Stimulated activated CD4-positive, alpha-beta T cell treated with anti-CD3 and anti-CD28 coated beads, Interleukin-2, amount 100 ng/mL, for 48 hours (primary cell): ENCODE measurements at regions not wholly inside any gene's neighbourhood (a gene's known extent, or its start where the extent isn't known, plus 50 kb on each side); places are given as distances from the start of the nearest gene placed in this dataset.

Experiments used
- DNase-seq, 2 donors: peaks; one replicate each; pipeline ENCODE4 v3.0.0-alpha.2; 2020

DNA sequence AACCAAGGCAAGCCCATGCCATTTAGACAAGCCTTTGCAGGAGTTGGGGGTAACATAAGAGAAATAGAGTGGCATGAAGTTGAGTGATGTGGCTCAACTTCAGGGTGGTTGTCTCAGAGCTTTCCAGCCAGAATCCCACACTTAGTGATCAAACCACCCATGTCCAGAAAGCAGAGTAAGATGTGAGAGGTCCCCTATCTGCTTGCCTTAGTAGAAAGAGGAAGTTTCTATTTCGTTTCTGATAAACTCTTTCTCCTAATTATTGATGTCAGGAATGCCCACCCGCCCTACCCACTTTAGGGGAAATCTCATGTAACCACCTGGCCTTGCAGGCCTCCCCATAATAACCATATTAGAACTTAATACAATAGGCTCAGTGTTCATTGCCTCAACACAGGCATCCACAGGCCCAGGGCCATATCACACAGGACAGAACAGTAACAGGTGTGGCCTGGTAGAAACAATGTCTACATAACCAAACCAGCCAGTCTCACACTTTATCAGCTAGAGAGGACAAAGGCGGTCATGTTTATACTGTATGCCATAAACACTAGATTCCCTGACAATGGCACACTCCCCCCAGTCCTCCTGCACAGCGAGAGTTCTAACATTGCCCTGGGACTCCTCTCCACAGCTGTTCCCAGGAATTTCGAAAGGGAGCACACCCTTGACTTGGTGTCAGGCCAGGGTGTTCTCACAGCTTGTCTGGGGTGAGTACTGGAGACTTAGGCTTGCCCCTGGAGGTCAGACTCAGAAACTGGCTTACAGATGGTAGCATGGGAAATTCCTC, 364.4 kb downstream of the CXCL12 start:
- DNase-seq, result no peak

DNA sequence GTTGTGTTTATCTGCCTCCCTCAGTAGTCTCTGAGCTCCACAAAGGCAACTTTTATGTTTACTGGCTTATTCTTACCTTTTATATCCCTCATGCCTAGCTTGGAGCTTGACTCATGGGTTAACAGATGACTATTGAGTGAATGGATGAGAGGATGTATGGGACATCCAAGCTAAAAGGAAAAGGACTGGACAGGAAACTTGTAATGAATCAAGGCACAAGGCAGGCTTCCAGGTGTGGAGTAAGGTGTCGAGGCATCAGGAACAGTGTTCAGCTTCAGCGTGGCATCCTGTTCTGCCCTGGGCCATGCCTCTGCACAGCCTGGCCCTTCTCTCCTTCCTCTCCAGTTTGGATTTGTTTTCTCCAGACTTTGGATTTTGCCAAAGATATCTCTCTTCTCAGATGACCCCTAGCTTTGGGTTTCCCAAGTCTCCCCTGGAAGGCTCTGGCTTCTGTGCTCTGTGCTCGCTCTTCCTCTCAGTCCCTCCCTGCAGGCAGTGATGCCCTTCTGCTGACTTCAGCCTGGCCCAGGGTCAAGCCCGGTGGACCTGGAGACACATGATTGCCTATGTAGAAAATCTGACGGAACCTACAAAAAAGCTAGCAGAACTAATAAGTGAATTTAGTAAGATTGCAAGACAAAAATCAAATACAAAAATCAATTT, 367.3 kb downstream of the CXCL12 start:
- DNase-seq, result no peak

DNA sequence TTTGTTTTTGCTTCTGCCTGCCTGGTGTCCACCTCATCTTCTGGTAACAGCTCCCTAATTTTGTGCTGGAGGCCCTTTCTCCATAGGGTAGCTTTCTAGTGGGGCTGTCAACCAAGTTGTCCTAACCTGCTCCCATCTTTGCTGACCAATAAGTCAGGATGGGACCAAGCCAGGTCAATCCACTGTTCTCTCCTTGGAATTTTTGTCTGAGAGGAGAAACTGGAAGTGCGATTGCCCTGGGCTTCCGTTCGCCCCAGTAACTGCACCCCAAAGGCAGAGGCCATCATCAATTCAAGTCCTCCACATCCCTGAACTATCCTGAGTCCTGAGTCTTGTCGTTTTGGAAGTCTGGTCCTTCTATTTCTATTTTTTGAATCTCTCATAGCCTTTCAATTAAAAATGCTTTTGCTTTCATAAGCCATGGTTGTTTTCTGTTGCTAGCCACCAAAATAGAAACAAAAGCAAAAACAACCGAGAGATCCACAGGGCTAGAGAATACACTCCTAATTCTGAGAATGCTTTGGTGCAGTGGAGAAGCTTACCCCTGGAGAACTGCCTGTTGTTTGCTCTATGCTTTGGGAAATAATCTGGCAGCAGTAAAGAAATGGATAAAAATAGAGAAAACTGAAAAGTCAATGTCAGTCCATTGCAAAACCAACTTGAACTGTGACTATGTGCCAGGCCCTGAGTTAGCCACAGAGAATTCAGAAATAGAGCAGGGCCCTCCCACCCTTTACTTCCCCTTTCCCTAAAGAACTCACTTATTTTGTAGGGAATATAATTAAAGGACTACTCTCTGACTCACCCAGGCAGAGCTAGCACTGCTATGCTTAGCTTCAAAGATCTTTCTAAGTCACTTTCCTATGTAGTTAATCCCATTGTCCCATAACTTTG, 368.1 kb downstream of the CXCL12 start:
- DNase-seq, result no peak

DNA sequence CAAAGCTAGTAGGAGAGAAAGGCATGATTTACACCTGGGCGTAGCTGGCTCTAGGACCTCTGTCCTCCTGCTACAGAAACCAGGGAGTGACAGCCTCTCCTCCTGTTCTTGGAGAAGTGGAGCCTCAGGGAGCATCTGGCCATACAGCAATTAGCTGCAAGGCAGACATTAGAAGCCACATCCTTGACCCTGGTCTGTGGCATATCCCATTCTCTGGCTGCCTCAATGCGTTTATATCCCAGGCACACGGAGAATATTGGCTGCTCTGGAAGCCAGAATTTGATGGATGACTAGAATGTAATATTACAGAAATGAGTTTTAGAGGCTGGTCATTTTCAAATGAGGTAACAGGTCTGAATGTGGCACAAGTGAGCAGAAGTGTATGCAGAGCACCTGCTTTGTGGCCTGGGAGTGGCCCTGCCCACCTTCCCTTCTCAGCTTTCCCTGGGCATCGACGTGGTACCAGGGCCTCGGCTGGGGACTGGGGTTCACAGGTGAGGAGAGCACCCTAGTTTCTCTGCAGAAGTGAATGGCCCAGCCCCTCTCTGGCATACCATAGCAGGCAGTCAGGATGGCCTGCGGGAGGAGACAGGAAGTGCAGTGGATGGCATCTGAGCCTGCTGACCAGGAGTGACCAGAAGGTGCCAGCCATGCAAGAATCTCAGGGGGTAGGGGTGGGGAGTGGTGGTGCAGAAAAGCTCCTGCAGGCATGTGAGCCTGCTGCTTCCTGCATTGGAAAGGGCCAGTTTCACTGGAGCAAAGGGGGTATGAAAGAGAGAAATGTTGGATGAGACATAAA, 367.2 kb upstream of the ZNF32 start:
- DNase-seq, result no peak

DNA sequence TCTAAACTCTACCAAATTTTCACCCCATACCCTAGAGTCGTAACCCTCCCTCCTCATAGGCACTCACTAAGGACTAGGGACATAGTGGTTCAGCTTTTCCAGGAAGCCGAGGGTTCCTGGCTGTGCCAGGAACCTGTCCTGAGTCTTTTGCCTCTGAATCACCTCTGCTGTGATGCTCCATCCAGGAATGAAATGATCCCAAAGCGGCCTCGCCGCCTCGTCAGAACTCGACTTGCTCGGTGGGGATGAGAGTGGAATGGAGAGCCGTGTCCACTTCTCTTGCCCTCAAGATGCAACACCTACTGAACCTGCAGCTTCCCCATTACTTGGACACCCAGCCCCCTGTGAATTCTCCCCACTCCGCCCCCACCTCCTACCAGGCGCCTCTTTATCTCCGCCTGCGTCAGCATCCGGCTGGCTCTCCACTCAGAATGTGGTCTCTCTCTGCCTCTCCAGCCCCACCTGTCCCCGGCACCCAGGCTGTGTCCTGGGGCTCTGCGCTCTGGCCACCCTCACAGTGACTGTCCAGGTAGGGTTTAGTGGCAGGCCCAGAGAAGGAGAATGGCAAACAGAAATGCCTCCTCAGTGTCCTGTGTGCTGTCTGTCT, 366.1 kb upstream of the ZNF32 start:
- no peak for DNase-seq

DNA sequence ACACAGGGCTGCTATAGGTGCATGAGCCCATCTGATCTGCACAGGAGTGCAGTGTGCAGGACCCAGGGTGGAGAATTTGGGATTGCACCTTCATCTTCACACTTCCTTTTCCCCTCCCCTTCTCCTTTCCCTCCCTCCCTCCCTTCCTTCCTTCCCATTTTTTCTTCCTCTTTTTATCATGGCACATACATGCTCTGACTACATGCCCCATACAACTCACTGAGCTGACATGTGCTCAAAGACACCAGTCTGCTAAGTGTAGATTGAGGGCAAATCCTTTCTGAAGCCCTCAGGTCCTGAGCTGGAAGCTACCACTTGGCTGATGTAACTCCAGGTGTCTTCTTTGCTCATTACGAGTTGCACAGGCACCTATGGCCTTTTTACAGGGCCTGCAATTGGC, 365.3 kb upstream of the ZNF32 start:
- no peak for DNase-seq

DNA sequence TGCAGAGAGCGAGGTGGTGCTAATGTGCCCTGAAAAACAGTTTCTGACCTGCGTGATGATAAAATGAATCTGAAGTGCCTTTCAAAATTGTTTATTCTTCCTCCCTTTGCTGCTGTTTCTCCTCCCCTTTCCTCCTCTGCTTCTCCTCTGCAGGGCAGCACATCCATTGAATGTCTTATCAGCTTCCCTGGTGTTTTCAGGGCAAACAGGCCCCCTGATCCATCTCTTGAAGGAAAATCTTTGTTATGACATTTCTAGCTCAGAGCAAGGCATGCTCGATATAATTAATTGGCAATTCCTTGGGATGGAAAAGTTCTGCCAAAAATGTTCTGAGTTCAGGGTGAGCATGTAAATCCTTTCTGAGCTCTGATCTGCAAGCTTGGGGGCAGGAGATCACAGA, 364.2 kb upstream of the ZNF32 start:
- no peak for DNase-seq

DNA sequence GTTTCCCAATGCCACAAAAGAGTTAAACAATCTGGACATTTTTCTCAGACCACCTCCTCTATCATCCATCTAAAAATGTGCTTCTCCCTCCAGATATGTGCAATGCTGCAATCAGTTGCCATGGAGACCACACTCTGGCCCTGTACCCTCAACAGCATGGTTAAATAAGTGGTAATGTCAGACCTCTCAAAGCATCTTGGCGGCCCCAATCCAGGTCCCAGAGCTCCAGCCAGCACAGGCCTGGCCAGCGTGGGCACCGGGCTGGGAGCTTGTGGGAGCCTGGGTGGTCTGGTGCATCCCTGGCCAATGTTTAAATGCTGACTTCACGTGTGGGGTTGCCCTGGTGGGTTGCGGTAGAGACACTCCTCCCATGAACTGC, 362.9 kb upstream of the ZNF32 start:
- DNase-seq, result no peak

DNA sequence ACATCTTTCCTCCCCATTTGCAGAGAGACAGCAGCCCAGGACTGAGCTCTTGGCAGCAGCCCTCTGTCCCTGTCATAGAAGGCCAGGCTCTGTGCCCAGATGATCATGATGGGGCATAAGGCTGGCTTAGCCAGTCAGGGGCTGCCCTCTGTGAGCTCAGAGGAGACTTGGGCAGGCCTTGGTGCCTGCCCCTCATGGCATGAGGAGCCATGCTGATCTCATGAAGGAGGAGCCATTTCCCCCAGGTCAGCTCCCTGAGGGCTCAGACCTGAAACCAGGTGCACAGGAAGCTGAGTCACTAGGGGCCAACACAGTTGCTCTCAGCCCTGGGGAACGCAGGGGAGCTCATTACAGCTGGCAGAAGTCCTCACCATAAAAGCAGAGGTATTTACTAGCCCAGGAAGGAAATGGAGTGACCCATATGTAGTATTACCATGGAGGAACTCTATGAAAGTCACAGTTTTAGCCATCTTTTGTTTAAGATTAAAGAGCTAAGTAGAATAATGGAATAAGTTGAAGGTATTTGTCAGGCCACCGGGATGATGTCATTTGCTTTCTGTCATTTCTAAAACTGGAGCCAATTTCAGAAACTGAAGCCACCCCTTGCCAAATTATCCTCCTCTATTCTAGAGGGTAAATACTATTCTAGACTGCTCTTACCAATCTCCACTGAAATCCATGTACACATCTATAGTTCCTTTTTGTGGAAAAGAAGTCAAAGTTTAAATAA, 362.4 kb upstream of the ZNF32 start:
- DNase-seq, result peak in 1 of 2 donors; percentile 9

DNA sequence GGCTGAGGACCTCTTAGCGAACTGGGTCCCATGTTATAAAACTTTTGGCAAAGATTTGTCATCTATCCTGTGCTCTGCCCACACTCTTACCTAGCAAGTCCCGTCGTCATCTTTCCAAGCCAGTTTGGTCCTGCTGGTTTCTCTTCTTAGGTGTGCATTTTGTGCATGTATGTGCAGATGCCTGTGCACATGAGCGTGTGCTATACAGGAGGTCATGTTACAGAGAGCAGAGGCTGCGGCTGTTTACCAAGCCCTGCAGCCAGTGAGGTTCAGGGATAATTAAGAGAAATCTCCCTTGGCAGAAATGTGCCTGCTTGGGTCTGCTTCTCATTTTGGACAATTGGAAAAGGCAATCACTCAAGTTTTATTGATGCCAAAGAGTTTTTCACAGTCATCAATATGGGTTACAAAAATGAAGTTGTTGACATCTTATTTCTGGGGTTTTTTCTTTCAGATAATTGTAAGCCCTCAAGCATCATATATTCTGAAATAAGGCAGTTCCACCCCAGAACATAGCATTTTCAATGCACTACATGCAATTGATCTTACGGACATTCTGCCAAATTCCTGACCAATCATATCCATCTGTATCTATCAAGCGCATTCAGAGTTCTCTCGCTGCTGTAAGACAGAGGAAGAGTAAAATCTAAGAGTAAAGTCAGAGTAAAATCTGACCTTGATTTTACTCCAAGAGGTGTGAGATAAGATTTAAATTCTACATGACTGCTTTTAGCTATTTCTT, 361.4 kb upstream of the ZNF32 start:
- no peak for DNase-seq

DNA sequence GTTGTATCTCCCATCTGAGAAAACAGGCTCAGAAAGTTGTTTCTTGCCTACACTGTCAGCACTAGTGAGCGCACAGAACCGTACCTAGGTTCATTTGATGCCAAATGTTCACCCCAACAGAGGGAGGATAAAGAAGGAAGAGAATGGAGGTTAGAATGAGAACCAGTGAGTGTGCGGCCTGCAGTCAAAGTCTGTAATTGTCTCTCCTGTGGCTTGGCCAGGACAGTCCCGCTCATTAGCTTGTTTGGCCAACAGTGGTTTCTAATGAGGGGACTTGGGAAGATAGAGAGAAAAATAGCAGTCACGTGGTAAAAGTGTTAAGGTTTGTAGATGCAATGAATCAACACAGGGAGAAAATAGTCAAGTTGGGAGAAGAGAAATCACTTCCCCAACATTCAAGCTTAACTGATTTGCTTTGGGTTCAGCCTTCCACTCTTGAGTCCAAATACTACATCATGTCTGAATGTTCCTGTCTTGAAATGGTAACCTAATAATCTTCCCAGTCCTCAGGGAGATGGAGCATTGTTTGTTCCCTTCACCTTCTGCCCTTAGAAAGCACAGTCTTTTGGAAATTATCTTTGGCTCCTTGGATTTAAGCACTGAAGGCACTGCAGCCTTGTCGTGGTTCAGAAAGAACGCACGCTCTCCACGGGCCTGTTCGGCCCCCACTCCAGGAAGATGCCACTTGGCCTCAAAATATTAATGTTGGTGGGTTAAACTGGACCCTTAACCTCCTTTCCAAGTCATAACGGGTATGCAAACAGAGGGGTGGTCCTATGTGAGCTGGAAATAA, 360.4 kb upstream of the ZNF32 start:
- no peak for DNase-seq

DNA sequence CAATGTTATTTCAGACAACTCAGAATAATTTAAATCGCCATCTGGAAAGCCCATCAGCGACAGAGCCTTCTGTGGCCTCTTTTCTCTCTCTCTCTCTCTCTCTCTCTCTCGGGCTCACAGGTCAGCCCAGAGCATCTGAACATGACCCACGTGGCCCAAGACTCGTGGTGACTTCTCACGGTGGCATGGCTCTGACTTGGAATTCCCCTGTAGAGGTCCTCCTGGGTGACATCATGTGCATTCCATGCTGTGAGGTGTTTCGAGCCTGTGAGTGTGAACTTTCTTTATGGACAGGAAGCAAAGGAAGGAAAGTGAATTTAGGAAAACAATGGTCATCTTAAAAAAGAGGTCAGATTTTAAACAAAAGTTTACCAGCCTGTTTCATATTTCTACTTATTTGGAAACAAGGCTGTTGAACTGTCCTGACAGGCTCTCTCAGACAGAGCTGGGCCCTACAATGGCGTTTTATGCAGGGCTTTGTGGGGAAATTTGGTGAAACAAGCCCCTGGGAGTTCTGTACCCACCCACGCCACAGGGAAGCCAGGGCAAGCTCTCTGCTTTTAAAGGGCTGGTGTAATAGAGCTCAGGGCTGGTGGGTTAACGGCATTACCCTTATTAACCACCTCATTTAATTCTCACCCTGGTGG, 359.7 kb upstream of the ZNF32 start:
- DNase-seq, result no peak

DNA sequence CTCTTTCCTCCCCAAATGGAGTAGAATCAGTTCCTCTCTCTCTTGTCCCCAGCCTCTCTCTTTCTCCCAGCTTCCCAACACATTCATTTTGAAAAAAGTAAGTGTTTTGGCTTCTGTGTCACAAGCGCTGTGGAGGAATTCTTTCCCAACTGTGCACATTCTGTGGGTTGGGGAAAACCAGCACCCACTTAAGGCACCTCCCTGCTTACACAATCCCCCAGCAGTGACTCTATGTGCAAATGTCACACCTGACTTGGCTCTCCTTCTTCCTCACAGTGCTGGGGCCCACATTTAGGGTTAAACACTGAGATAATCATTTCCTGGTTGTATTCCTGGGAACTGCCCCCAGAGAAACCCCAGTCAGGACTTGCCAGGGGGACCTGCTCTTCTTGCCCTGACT, 358.1 kb upstream of the ZNF32 start:
- DNase-seq, result no peak

DNA sequence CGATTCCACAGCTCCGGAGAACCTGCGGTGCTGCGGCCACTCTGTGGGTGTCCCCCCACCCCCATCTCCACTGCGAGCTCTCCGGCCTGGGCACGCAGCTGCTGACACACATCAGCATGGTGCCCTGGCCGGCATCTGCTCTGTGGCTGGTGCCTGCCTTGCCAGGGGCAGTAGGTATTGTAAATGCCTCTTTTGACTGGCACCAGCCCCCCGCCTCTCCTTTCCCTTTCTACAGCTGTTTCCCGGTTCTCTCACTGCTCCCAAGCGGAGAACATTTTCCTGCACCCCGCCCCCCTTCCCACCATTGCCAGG, 357.1 kb upstream of the ZNF32 start:
- no peak for DNase-seq

DNA sequence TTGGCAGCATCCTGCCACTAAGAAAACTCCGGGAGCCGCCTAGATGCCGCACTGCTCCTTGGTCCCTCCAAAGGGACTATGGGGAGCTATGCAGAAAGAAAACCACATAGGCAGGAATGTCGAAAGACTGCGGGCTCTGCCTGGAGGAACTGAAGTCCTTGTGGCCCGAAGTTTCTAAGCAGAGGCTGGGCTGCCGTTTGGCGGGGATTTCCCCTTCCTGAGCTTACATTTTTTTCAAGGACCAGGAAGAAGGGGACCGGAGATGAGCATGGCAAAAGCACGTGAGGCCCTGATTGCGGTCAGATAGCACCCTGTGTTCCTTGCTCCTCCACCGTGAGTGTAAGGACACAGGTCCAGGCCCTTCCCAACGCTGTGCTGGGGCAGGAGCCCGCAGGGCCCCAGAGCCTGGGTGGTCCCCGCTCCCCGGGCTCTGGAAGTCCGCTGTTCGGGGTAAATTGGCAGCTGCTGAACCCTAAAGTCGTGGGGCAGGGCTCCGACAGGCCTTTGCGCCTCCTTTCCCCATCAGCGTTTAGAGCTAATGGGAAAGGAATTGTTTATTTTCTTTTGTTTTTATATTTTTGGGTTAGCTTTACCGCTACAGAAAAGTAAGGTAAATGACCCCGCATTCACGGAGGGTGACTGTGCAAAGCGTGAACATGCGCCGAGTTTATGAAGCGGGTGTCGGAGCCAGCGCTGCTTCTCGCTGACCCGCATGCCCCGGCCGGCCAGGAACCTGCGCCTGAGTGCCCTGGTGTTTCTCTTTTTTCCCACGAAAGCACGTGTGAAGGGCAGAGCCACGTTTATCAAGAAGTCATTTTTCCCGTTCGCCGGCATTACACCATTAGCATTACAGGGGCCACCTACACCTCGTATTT, 356.5 kb upstream of the ZNF32 start:
- no peak for DNase-seq

DNA sequence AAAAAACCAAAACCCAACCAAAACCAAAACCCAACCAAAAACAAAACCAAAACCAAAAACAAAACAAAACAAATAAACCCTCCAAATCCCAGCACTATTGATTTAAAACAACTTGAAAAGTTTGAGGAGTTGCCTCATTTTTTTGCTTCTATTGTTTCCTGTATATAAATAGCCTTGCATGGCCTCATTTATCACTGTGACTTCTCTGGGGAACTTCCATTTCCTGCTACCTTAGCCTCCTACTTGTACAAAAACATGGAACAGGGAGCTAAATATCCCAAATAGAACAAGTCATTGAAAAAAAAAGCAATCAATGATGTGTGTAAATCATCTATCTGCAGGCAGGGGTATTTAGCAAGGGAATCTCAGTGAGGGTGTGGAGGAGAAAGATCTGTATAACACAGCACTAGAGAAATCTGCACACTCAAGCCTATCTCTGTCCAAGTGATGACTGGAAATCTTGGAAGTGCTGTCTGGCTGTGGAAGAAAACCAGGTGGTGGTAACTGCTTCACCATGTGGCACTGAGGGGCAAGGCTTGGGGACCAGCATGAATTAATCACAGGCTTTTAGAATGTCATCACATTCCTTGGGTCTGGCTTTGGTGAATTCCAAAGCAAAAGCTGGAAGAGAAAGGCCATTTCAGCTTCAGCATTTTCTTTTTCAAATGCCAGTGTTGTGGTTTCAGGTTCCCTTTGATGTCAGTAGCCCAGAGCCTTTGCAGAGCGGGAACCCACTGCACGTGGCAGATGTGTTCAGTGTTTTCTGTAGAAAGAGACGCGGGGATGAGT, 349.5 kb upstream of the ZNF32 start:
- no peak for DNase-seq

DNA sequence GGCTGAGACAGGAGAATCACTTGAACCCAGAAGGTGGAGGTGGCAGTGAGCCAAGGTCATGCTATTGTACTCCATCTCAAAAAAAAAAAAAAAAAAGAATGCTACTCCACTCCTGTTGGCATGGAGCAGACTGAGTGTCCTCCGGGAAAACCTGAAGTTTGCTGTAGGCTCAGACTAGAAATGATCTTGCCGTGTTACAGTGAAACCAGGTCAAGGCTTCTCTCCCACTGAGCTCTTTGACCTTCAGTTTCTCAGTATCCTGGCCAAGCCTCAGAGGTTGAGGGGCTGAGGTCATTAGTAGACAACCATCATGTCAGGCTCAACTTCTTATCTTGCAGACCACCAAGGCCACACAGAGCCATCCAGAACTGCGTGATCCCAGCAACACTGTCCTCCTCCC, 348.6 kb upstream of the ZNF32 start:
- no peak for DNase-seq

DNA sequence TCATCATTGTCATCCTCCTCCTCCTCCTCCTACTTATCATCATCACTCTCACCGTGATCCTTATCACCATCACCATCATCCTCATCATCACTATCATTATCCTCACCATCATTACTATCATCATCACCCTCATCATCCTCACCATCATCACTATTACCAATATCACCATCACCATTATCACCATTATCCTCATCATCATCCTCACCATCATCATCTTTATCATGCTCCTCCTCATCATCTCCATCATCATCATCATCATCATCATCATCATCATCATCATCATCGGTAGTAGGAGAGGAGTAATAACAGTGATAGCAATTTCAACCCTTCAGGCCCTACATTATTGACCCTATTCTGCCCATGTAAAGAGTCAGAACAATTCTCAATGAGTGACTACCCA, 345.9 kb upstream of the ZNF32 start:
- DNase-seq, result no peak
